Endothelial cell of umbilical vein (primary cell): ENCODE measurements at regions not wholly inside any gene's neighbourhood (a gene's known extent, or its start where the extent isn't known, plus 50 kb on each side); places are given as distances from the start of the nearest gene placed in this dataset.

ENCODE experiments used
- BruUV-seq: library from RNA; stranded (reverse); fragments of 400-500 nt; replicated peaks from 2 replicates; lab custom pipeline; 2021; lab: Mats Ljungman, UMichigan
- CTCF ChIA-PET: fragments of 300-600, 350-600 bp; sonication (Branson Sonifier 250); formaldehyde crosslinking; loops from one replicate; lab custom pipeline; 2021; ENCODE audit warnings: antibody characterized with exemption, inconsistent platforms; lab: Charles Lee
- POLR2A ChIA-PET: fragments of 300-600, 350-600 bp; sonication (Branson Sonifier 250); formaldehyde crosslinking; loops from one replicate; lab custom pipeline; 2021; ENCODE audit warnings: antibody characterized with exemption, inconsistent platforms; lab: Charles Lee
- DNase-seq: peaks from one replicate; pipeline ENCODE4 v3.0.0-alpha.2; 2011; ENCODE audit warnings: low read depth, low spot score
- FAIRE-seq: peaks from 2 replicates; lab custom pipeline; 2011; peaks lifted over from hg19 to GRCh38; lab: Jason Lieb, UNC
- H2AFZ ChIP-seq: 2 replicates; pipeline ENCODE4 v1.6.0; 2012; ENCODE audit warnings: low read depth, low read length, control low read depth, inconsistent platforms
- H3K27ac ChIP-seq: 2 replicates; pipeline ENCODE4 v1.5.1; 2011; ENCODE audit warnings: low read depth, mild to moderate bottlenecking, control low read depth, low read length, moderate library complexity; ENCODE audit not compliant: insufficient read depth
- H3K27me3 ChIP-seq, 2 experiments: 2 replicates each; pipeline versions ENCODE4 v1.6.0 to v1.6.1; 2011; ENCODE audit warnings: low read length in 2 of 2, mixed read lengths in 1 of 2; ENCODE audit not compliant: control insufficient read depth in 2 of 2, insufficient read depth in 2 of 2
- H3K36me3 ChIP-seq, 2 experiments: 2 replicates in 1 of 2; 3 replicates in 1 of 2; pipeline ENCODE4 v1.5.1; 2011; ENCODE audit warnings: low read length in 2 of 2, mild to moderate bottlenecking in 1 of 2, moderate library complexity in 1 of 2; ENCODE audit not compliant: control insufficient read depth in 2 of 2, insufficient read depth in 2 of 2; ENCODE audit errors: extremely low read depth in 1 of 2
- H3K4me1 ChIP-seq: 3 replicates; pipeline ENCODE4 v1.5.1; 2011; ENCODE audit warnings: mild to moderate bottlenecking, low read length; ENCODE audit not compliant: control insufficient read depth, insufficient read depth; ENCODE audit errors: extremely low read depth
- H3K4me2 ChIP-seq: 2 replicates; pipeline ENCODE4 v1.6.1; 2011; ENCODE audit warnings: low read length, control low read depth, mixed read lengths; ENCODE audit not compliant: insufficient read depth
- H3K4me3 ChIP-seq, 3 experiments: fragments of 200-600 bp in 1 of 3; sonication (generic), shearing (Covaris generic) in 1 of 3; replicated peaks in 1 of 3; 2 replicates each; pipeline ENCODE4 v1.5.1; 2011 to 2016; ENCODE audit warnings: control low read depth in 3 of 3, low read length in 3 of 3, mild to moderate bottlenecking in 2 of 3, inconsistent platforms in 1 of 3, low read depth in 1 of 3, moderate library complexity in 1 of 3; ENCODE audit not compliant: insufficient read depth in 1 of 3
- H3K79me2 ChIP-seq: 2 replicates; pipeline ENCODE4 v1.6.0; 2012; ENCODE audit warnings: low read length, inconsistent platforms; ENCODE audit not compliant: control insufficient read depth, insufficient read depth
- H3K9ac ChIP-seq: replicated peaks from 2 replicates; pipeline ENCODE3; 2011; ENCODE audit warnings: low read length, control low read depth; ENCODE audit not compliant: insufficient read depth; ENCODE audit errors: extremely low read depth
- H3K9me1 ChIP-seq: replicated peaks from 3 replicates; pipeline ENCODE4 v1.6.0; 2011; ENCODE audit warnings: mild to moderate bottlenecking, low read length; ENCODE audit not compliant: control insufficient read depth, insufficient read depth; ENCODE audit errors: extremely low read depth
- H3K9me3 ChIP-seq: replicated peaks from 2 replicates; pipeline ENCODE4 v1.5.1; 2012; ENCODE audit warnings: low read length, inconsistent platforms; ENCODE audit not compliant: control insufficient read depth, insufficient read depth
- H4K20me1 ChIP-seq: replicated peaks from 2 replicates; pipeline ENCODE3; 2011; ENCODE audit warnings: mild to moderate bottlenecking, low read length; ENCODE audit not compliant: control insufficient read depth, insufficient read depth; ENCODE audit errors: extremely low read depth
- EZH2 ChIP-seq: IDR thresholded peaks from 2 replicates; pipeline ENCODE4 v1.6.1; 2012; ENCODE audit warnings: borderline replicate concordance, low read depth, mild to moderate bottlenecking, moderate library complexity, low read length, inconsistent platforms; ENCODE audit not compliant: severe bottlenecking
- FOS ChIP-seq: IDR thresholded peaks from 2 replicates; pipeline ENCODE4 v1.6.1; 2011; ENCODE audit warnings: mild to moderate bottlenecking, low read length, moderate library complexity, borderline replicate concordance; ENCODE audit not compliant: insufficient read depth
- GATA2 ChIP-seq: IDR thresholded peaks from 2 replicates; pipeline ENCODE4 v1.7.0; 2011; ENCODE audit warnings: low read depth, mild to moderate bottlenecking, moderate library complexity, mixed read lengths, low read length; ENCODE audit not compliant: insufficient read length, insufficient read depth
- JUN ChIP-seq: IDR thresholded peaks from 2 replicates; pipeline ENCODE4 v1.6.1; 2011; ENCODE audit warnings: borderline replicate concordance, low read depth; ENCODE audit not compliant: insufficient read length, insufficient read depth
- MYC ChIP-seq: IDR thresholded peaks from one replicate; pipeline ENCODE4 v1.6.1; 2011; ENCODE audit warnings: mild to moderate bottlenecking, low read depth, low read length
- POLR2A ChIP-seq: IDR thresholded peaks from 2 replicates; pipeline ENCODE4 v1.6.1; 2012; ENCODE audit warnings: low read depth, mild to moderate bottlenecking, control low read depth, low read length
- dilution Hi-C: fragments of 300-500 bp; cut with MboI; formaldehyde crosslinking; loops from one replicate; pipeline ENCODE4 v1.15.0; 2019; ENCODE audit warnings: low sequenced_read_pairs; ENCODE audit not compliant: extremely low pct_ligation_motif_present
- intact Hi-C: fragments of 100-400 bp; cut with micrococcal nuclease; formaldehyde crosslinking; loops from one replicate; pipeline ENCODE4 v1.10.0; 2022
- TF ChIP-seq, protein P1 (sequence below): IDR thresholded peaks from 2 replicates; pipeline ENCODE4 v1.6.1; 2011; ENCODE audit not compliant: insufficient read depth, insufficient read length
- TF ChIP-seq, protein P2 (sequence below), 2 donors: IDR thresholded peaks; 1 replicate in 1 of 2; 2 replicates in 1 of 2; pipeline ENCODE4 v1.5.1; 2011; ENCODE audit warnings: low read length in 2 of 2, mild to moderate bottlenecking in 2 of 2, moderate library complexity in 2 of 2, control low read depth in 1 of 2, inconsistent platforms in 1 of 2, low read depth in 1 of 2; ENCODE audit not compliant: insufficient read depth in 1 of 2; ENCODE audit errors: extremely low read depth in 1 of 2

DNA sequence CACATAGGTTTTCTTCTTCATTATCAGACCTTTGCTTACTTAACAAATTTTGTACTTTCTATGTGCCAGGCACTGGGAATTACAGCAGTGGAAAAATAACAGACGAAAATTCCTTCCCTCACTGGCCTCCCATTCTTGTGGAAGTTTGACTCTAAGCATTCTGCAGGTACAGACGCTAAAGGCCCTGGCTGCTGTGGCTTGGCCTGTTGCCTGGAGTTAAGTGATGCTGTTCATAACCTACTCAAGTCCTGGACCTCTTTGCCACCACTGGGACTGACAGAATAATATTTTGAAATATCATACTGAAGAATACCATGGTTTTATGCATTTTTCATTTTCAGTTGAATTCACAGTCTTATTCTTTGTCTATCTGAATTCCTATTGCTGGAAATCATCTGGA is 97.3 kb upstream of the SPATA31C2 start:
- no peaks in the 10 kb centered on the region for H3K27me3 ChIP-seq
- no peaks in the 10 kb centered on the region for H3K9me1 ChIP-seq
- dilution Hi-C loops, result no loop called here
- H3K27ac ChIP-seq, result no peak overlapping the region
- H3K4me1 ChIP-seq, result no peaks in the 10 kb centered on the region
- no peaks in the 10 kb centered on the region for H4K20me1 ChIP-seq
- H3K4me3 ChIP-seq, result no peak overlapping the region
- intact Hi-C loops, result loop anchor here (10.0 kb wide), 1 partner anchor 59 kb away; no protein-coding TSS in a partner anchor
- no TSS peak for BruUV-seq
- H3K9me3 ChIP-seq, result no peaks in the 10 kb centered on the region
- DNase-seq (no peak), FAIRE-seq (no peak)
- TF ChIP-seq MYC (no peak), EZH2 (no peak), GATA2 (no peak), JUN (no peak), FOS (no peak), POLR2A (no peak)
- TF ChIP-seq, protein P1, sequence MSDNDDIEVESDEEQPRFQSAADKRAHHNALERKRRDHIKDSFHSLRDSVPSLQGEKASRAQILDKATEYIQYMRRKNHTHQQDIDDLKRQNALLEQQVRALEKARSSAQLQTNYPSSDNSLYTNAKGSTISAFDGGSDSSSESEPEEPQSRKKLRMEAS, result no peak
- TF ChIP-seq, protein P2, sequence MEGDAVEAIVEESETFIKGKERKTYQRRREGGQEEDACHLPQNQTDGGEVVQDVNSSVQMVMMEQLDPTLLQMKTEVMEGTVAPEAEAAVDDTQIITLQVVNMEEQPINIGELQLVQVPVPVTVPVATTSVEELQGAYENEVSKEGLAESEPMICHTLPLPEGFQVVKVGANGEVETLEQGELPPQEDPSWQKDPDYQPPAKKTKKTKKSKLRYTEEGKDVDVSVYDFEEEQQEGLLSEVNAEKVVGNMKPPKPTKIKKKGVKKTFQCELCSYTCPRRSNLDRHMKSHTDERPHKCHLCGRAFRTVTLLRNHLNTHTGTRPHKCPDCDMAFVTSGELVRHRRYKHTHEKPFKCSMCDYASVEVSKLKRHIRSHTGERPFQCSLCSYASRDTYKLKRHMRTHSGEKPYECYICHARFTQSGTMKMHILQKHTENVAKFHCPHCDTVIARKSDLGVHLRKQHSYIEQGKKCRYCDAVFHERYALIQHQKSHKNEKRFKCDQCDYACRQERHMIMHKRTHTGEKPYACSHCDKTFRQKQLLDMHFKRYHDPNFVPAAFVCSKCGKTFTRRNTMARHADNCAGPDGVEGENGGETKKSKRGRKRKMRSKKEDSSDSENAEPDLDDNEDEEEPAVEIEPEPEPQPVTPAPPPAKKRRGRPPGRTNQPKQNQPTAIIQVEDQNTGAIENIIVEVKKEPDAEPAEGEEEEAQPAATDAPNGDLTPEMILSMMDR (IDR thresholded peaks at IDR 0.05; ENCODE audit: extremely low read depth in 1 of 2, insufficient read depth in 1 of 2, low read depth in 1 of 2, low read length in 2 of 2), result no peak
- H3K36me3 ChIP-seq, result no peaks in the 10 kb centered on the region
- ChIA-PET POLR2A (no interaction called here), CTCF (no interaction called here)
- H3K4me2 ChIP-seq, result no peak overlapping the region
- no peak overlapping the region for H2AFZ ChIP-seq
- no peak overlapping the region for H3K9ac ChIP-seq
- no peaks in the 10 kb centered on the region for H3K79me2 ChIP-seq
